ENCODE measurements at regions not wholly inside any gene's neighbourhood (a gene's known extent, or its start where the extent isn't known, plus 50 kb on each side); places are given as distances from the start of the nearest gene placed in this dataset.

GRCh38 chr20:22384978-22385377 is 199.4 kb downstream of the FOXA2 start:
- Histone ChIP-seq H3K9ac (replicated peaks in 1 of 4; ENCODE audit: extremely low read depth in 1 of 4, low read depth in 3 of 4, low read length in 3 of 4) (no peak overlapping the region), H3K27ac (ENCODE audit: low read depth, low read length) (no peak overlapping the region), H3K18ac (ENCODE audit: extremely low read depth, low read length) (no peak overlapping the region), H2BK12ac (ENCODE audit: low read depth, low read length) (no peak overlapping the region), H4K91ac (replicated peaks; ENCODE audit: insufficient read length, low read length) (no peak overlapping the region), H4K20me1 (replicated peaks in 1 of 2; ENCODE audit: control insufficient read depth in 1 of 2, insufficient read depth in 2 of 2, low read length in 2 of 2) (no peaks in the 10 kb centered on the region), H3K79me1 (ENCODE audit: low read depth, low read length) (no peaks in the 10 kb centered on the region), H4K8ac (ENCODE audit: extremely low read depth, insufficient read depth, low read length) (no peak overlapping the region), H3K79me2 (ENCODE audit: control insufficient read depth in 1 of 2, insufficient read depth in 2 of 2, low read length in 2 of 2) (no peaks in the 10 kb centered on the region), H3K9me3 (ENCODE audit: insufficient read depth in 2 of 2, low read depth in 1 of 2, low read length in 1 of 2) (no peaks in the 10 kb centered on the region), H3K27me3 (replicated peaks in 1 of 4; ENCODE audit: control insufficient read depth in 3 of 4, extremely low read depth in 1 of 4, insufficient read depth in 3 of 4, low read length in 3 of 4) (no peaks in the 10 kb centered on the region), H2AK5ac (ENCODE audit: low read depth, low read length) (no peak overlapping the region), H2BK5ac (ENCODE audit: low read depth, low read length) (no peak overlapping the region), H2BK20ac (ENCODE audit: low read length) (no peak overlapping the region), H2BK15ac (ENCODE audit: low read length) (0 out of 2 replicates have a peak overlapping the region, but pooled peaks have one; percentile 25), H4K5ac (ENCODE audit: insufficient read length, low read depth, low read length) (no peak overlapping the region), H3K14ac (ENCODE audit: insufficient read length) (no peak overlapping the region), H3K23ac (ENCODE audit: insufficient read length) (no peak overlapping the region), H2AFZ (ENCODE audit: low read length) (no peak overlapping the region), H3K4ac (replicated peaks; ENCODE audit: insufficient read length, low read depth, low read length) (no peak overlapping the region), H3K4me1 (replicated peaks in 1 of 4; ENCODE audit: control insufficient read depth in 3 of 4, insufficient read depth in 4 of 4, low read length in 3 of 4) (peaks cover 2 to 3% (median 2%) of the 10 kb centered on the region in 4 experiments; a peak in 4 of 7 replicates), H2BK120ac (replicated peaks; ENCODE audit: low read depth, low read length) (no peak overlapping the region), H3K23me2 (ENCODE audit: low read depth, low read length) (no peaks in the 10 kb centered on the region), H3K4me3 (ENCODE audit: extremely low read depth in 1 of 4, insufficient read depth in 2 of 4, low read depth in 3 of 4, low read length in 4 of 4) (no peak overlapping the region), H3K56ac (replicated peaks; ENCODE audit: insufficient read length, low read depth, low read length) (no peak overlapping the region), H3K36me3 (ENCODE audit: control insufficient read depth in 2 of 4, insufficient read depth in 4 of 4, low read length in 3 of 4) (no peaks in the 10 kb centered on the region), H3K4me2 (ENCODE audit: insufficient read depth in 1 of 2, low read depth in 2 of 2, low read length in 2 of 2) (no peak overlapping the region)
- DNase-seq (ENCODE audit: low read depth in 1 of 2, low spot score in 2 of 2) (no peak), FAIRE-seq (no peak)
- ChIA-PET POLR2A (ENCODE audit: partially characterized antibody) (no interaction called here), CTCF (ENCODE audit: partially characterized antibody) (interaction anchor here (1.0 kb wide), 1 partner anchor 12 kb away, joined by 3 read pairs; no protein-coding TSS in a partner anchor)
- WGBS, 2 experiments (ENCODE audit: extremely low coverage in 1 of 2, insufficient coverage in 1 of 2, insufficient read length in 1 of 2, insufficient replicate concordance in 2 of 2, low coverage in 1 of 2, low lambda C conversion rate in 2 of 2, missing lambda C conversion rate in 1 of 2), result 93% methylated on average over 3 of the region's 3 CpGs; no CpG with 5 or more reads in 1 of the 2 experiments
- no peak for TF ChIP-seq POLR2A (IDR thresholded peaks at IDR 0.05; ENCODE audit: control extremely low read depth in 1 of 2, low read depth in 2 of 2, low read length in 2 of 2)
- TF ChIP-seq KDM4A (IDR thresholded peaks at IDR 0.05; ENCODE audit: low read depth, low read length, severe bottlenecking), result no peak
- TF ChIP-seq TBP (IDR thresholded peaks at IDR 0.05; ENCODE audit: low read depth, low read length), result no peak
- TF ChIP-seq HDAC6 (IDR thresholded peaks at IDR 0.05; ENCODE audit: low read depth, low read length), result no peak
- TF ChIP-seq TEAD4 (IDR thresholded peaks at IDR 0.05; ENCODE audit: low read depth, low read length), result no peak
- no peak for TF ChIP-seq CBX8 (IDR thresholded peaks at IDR 0.05; ENCODE audit: borderline replicate concordance, low read depth, low read length)
- TF ChIP-seq, protein P1, sequence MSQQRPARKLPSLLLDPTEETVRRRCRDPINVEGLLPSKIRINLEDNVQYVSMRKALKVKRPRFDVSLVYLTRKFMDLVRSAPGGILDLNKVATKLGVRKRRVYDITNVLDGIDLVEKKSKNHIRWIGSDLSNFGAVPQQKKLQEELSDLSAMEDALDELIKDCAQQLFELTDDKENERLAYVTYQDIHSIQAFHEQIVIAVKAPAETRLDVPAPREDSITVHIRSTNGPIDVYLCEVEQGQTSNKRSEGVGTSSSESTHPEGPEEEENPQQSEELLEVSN (IDR thresholded peaks at IDR 0.05), result no peak
- TF ChIP-seq KDM1A (IDR thresholded peaks at IDR 0.05; ENCODE audit: borderline replicate concordance, low read length), result no peak
- no peak for TF ChIP-seq ASH2L (IDR thresholded peaks at IDR 0.05; ENCODE audit: low read length)
- no peak for TF ChIP-seq TAF7 (optimal IDR thresholded peaks at IDR 0.05; ENCODE audit: borderline replicate concordance, low read depth, low read length)
- TF ChIP-seq NANOG (IDR thresholded peaks at IDR 0.05; ENCODE audit: insufficient read depth, low read depth, low read length, poor library complexity, severe bottlenecking), result no peak
- no peak for TF ChIP-seq BCL11A (IDR thresholded peaks at IDR 0.05; ENCODE audit: low read depth in 2 of 2, low read length in 2 of 2)
- TF ChIP-seq SIX5 (IDR thresholded peaks at IDR 0.05; ENCODE audit: low read depth, low read length), result no peak
- TF ChIP-seq BACH1 (IDR thresholded peaks at IDR 0.05; ENCODE audit: low read length), result no peak
- no peak for TF ChIP-seq RNF2 (IDR thresholded peaks at IDR 0.05; ENCODE audit: borderline replicate concordance, low read depth, low read length, missing control alignments, poor library complexity, severe bottlenecking)

All from H1 (cell line).